ENCODE measurements at regions not wholly inside any gene's neighbourhood (a gene's known extent, or its start where the extent isn't known, plus 50 kb on each side); places are given as distances from the start of the nearest gene placed in this dataset.

DNA sequence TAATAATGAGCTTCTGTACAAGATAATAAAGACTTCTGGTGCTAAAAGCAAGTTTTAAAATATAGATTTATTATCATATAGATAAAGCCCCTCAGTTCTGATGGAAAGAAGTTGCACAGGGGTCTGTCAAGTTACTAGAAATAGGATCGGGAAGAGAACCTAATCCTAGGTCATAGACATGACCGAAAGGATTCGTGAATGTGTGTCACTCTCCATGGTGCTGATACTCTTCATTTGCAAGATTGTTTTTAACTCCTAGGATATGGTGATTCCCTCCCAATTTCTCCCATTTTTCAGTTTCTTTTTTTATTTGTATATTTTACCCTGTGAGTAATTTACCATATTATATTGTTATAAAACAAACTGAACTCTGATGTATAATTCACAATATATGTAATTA lies 58.9 kb upstream of the CTNNA2 start:
- no peak for DNase-seq

DNA sequence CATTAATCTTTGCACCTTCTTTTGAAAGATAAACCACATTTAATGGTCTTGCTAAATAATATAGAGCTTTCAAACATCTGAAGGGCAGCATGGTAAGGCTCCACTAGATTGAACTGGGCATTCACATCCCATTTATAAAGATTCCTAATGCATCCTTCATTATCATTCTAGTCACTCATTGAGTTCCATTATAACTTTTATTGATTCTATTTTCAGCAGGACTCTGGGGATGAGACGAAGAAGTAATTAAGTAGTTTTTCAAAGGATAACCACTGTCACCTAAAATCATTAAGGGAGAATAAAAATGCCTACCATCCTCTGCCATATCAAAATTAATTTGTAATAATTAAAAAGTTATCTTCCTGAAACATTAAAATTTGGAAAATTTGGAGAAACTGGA lies 60.2 kb upstream of the CTNNA2 start:
- no peak for DNase-seq

DNA sequence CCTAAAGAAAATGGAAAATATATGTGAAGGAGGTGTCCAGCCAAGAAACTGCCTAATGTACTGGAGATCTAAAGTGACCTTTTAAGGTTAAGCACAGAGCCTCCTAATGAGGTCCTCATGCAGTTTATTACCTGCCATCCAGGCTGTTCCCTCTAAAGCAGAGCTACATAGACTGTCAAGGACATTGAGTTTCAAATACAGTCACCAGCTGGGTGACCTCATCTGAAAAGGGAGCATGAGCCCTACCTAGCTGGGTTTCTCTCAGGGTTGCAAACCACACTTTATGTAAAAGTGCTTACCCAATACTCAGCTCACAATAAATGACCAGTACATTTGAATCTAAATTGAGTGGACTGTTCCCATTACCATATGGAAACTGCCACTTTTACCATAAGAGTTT lies 65.4 kb upstream of the CTNNA2 start:
- DNase-seq, result no peak

DNA sequence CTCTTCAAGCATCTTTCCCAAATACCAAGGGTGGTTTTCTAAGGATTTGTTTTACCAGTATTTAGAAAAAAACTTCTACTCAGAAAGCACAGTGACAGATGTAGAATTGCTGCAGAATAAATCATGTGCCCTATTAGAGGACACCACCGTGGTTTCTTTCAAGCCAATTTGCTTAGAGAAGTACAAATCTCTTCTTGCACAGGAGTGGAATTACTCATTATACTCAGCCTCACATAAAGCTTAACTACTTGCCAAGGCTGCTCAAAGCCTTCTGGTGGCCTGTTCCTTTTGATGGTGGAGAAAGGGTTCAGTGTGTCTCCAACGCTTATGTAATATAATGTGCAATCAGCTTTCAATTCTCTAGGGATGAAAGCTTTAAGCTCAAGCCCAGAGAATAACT lies 66.5 kb upstream of the CTNNA2 start:
- no peak for DNase-seq

DNA sequence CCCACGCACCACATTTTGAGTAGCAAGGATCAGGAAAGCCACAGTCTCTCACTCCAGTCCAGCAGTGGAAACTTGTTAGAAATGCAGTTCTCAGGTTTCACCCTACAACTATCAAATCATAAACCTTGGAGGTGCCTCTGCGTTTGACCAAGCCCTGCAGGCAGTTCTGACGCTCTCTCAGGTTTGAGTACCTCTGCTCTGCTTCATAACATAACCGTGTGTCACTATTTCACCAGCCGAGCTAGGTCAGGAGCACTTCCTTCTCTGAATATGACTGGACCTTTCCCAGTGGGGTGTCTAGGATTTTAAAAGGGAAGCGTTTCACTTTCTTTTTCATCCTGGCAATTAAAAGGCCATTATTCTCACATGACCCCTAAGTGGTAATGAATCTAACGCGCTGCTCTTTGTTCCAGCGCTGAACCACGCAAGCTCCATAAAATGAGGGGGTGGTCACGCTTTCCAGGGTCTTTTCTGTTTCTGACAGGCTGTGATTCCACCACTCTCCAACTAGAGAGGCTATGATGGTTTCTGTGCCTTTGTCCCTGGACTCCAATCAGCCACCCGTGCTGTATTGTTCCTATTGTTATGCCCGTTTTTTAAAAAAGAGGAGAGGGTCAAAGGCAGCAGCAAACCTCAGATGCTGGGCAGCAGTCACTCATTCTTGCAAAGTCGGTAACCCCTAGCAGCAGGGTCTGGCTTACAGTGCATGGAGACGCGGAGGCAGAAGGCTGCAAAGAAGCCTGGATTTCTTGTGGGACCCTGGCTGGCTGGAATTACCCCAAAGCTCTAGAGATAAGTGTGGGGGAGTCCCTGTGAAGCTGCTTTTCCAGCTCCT lies 75.2 kb upstream of the CTNNA2 start:
- DNase-seq, result no peak

DNA sequence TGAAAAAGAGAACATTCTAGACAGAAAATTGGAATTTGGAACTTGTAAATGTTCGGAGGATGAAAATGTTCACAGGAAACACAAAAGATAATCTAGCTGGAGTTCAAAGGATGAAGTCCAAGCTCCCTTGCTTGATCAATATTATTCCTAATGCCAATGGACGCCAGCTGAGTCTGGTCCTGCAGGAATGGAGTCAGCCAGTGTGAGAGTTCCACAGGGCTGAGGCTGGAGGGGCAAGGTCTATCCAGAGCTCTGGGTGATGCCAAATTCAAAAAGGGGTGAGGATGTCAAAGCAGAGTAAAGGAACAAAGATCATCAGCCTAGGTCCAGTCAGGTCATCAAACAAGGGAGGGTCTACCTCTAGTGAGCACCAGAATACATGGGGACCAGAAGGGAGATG lies 78.5 kb upstream of the CTNNA2 start:
- DNase-seq, result no peak

DNA sequence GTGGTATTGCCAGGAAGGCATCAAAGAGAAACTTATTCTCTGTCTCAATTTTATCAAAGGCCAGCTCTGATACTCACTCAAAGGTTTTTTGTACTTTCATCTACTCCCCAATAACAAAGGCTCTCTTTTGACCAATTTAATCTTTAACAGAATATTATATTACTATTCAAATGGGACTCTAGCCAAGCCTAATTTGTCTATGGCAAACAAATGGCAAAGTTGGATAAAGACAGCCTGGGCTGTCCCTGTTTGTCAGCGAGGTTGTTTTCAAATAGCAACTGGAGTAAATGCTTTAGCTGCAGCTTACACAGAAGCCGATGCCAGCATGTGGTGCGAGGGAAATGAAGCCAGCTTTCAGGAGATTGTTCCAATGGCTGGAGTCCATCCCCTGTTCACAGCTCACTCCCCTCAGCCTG lies 80.1 kb upstream of the CTNNA2 start:
- no peak for DNase-seq

DNA sequence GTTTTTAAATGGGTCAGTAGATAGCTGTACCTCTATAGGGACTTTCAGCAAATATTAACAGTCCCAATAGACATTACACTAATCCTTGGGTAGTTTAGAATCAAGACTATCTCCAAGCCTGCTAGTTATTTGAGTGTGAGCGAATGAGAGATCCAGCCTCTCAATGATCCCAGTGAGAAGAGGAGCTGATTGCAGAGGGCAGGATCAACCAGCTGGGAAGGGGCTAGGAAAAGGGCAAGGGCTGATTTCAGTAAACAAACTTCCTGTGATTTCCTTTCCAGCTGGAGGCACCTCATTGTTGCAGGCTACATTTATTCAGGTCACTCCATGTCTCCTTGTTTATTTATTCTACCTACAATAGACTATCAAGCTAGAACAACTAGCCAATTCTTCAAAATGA lies 84.1 kb upstream of the CTNNA2 start:
- no peak for DNase-seq

DNA sequence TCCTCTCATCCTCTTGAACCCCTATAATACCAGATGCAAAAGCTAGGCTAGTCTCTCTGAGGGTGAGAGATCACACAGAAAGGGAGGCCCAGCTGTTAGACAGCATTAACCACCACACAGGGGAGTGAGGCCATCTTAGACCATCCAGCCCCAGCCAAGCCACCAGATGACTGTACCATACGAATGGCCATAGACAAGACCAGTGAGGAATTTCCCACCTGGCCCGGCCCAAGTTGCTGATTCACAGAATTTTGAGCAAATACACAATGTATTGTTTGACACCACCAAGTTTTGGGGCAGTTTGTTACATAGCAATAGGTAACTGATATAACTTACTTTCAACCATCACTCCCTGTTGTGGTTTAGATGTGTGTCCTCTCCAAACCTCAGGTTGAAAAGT lies 98.2 kb upstream of the CTNNA2 start:
- DNase-seq, result no peak

DNA sequence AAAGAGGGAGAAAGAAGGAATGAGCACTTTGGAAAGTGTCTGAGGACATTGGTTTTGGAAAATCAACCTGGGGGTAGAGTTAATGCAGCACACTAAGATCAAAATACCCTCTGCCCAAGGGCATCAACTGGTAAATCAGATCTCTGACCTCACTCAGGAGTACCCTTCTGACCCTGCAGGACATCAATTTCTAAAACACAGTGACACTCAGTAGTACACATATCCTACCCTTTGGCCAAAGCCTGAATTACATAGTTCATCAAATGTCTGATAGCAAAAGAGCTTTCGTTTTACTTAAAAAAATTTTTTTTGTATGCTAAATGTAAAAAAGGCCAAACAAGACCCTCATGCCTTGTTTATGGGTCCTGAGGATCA lies 118.4 kb upstream of the CTNNA2 start:
- no peak for DNase-seq

DNA sequence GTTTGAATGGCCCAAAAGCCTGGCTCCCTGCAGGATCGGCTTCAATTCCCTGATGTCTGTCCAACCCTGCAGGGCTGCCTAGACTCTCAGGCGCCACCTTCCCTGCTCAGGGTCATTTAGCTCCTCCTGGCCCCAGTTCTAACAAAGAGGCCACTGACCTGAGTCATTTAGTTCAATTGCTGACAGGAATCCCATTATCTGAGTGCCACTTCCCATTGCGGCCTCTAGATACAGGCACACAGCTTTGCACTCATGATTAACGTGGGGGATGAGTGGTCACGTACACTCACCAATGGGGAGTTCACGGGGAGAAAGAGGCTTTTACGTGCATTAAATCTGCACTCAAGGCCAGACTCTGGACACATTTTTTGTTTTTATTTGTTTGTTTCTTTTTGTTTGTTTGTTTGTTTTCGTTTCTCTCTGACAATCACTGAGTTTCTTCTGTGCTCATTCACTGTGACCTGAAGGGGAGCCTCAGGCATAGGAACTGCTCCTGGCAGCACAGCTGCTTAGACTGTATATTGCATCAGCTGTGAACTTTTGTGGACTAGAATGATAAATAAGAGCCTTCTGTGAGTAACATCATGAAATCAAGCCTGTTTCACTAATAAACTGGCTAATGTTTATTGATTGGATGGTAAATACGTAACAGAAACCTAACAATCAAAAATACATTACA lies 118.9 kb upstream of the CTNNA2 start:
- DNase-seq, result no peak

DNA sequence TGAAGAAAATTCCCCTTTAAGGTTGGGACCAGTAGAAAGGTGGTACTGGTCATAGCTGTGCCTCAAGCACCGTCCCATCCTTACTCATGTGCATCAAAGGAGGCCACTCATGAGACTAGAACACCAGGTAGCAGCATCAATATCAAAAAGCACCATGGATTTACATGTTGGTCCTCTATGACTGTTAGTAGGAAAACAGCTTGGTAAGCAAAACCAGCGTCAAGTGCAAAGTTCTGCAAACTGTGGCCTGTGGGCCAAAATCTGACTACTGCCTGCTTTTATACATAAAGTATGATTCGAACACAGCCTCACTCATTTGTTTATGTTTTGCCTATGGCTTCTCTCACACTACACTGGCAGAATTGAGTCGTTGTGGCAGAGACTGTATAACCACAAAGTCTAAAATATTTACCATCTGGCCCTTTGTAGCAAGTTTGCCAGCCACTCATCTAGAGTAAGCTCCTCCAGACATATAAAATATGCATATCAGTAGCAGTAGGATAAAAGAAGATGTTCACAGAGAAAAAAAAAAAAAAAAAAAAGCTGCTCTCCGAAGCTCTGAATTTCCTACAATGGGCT lies 119.7 kb upstream of the CTNNA2 start:
- no peak for DNase-seq

DNA sequence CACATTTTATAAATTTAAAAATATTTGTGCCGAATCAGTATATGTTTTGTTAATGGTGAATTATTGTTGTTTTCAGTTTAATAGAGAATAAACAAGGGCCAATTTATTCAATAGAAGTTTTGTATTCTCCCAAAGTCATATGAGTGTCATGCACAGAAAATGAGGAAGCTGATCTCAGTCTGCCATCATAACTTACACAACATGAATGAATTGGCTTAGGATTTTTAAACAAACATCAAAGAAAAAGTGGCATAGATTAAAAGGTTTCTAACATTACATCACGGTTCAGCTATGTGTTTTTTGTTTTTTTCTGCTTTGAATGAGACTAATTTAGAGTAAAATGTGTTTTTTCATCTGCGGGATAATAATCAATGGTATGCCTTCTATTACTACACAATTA lies 123.4 kb upstream of the CTNNA2 start:
- DNase-seq, result no peak

DNA sequence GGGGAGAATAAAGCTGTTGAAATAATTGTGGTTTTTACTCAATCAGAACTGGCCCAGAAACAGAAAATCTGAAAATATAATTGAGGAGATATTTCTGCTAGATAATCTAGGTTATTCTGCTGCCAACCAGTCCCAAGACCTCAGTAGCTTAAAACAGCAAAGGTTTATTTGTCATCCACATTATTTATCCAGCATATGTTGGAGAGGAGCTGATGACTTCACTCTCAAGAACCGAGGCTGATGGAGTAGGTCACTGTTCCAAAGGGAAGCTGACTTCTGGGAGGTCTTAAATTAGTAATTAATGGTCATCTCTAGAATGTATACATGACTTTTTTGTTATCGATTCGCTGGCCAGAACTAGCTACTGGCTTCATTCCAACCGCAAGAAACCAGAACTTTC lies 124.8 kb upstream of the CTNNA2 start:
- DNase-seq, result no peak

DNA sequence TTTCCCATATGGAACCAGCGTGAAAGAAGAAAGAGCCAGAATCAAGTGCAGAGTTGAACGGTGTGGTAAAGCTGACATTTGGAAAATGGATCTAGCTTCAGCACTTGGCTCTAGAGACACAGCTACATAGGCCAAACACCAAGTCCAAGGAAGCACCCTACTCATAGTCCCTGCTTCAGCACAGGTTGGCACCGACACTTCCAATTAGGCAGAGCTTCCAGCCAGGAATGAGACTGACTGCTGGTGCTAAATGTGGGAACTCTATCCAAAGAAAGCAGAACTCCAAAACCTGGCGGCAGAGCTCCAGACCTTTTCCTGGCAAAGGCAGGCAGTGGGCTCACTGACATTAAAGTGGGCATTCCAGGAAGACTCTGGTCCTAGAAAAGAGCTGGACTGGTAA lies 125.4 kb upstream of the CTNNA2 start:
- DNase-seq, result no peak

DNA sequence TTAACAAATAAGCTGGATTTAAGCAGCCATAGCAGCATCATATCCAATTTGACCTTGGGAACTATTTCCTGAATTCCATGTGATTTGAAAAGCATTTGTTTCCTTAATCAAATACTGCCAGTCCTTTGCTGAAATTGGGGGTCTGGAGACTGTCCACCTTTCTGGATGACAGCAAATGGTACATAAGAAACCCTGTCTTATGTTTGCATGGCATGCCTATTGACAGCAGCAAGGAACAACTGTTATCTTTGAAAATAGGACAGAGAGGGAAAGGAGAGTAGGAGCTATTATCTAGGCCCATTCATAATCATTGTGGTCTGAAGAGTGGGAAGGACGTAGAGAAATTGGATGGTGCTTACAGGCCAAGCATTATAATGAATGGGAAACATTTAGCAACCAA lies 129.2 kb upstream of the CTNNA2 start:
- no peak for DNase-seq

DNA sequence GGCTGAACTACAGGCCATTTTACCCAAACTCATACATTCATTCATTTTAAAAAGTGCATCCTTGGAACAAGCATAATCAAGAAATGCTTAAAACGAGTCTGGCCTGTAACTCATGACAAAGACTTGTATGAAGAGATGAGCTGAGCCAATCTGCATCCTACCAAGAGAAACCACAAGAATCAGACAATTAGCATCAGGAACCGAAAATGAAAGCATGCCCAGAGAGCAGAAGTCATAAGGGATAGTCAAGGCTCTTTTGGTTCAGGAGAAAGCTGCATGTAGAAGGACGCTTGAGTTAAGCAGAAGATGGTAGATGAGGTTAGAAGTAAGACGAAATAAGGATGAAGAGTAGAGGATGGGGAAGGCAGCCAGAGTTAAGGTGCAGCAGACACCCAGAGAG lies 137.0 kb upstream of the CTNNA2 start:
- DNase-seq, result no peak

DNA sequence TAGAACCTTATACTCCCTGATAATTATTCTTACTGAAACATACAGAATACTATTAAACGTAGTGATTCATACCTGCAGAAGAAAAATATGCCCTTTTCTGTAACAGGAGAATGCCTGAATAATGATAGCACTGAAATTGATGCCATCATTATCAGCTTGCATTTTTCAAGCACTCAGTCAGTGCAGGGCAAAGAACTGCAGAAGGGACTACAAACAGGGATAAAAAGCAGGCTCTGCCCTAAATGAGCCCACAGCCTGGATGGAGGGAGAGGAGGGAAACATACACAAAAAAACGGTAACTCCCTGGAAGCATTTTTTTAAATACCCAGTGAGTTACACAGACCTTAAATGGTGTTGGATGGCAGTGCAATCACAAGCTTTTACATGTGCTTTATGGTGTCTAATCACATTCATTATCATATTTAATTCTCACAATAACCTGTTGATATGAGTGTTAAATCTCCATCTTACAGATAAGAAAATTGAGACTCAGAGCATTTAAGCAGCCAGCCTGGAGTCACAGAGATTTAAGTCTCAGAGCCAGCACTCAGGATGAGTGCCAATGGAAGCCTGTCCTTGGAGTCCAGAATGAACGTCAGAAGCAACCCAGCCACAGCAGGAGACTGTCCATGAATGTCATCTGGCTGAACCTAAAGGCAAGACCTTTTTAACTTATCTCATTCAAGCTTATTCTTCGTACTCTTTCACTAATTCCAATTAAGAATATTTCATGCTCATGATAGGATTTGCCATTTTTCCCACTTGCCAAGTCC lies 139.3 kb upstream of the CTNNA2 start:
- DNase-seq, result no peak

DNA sequence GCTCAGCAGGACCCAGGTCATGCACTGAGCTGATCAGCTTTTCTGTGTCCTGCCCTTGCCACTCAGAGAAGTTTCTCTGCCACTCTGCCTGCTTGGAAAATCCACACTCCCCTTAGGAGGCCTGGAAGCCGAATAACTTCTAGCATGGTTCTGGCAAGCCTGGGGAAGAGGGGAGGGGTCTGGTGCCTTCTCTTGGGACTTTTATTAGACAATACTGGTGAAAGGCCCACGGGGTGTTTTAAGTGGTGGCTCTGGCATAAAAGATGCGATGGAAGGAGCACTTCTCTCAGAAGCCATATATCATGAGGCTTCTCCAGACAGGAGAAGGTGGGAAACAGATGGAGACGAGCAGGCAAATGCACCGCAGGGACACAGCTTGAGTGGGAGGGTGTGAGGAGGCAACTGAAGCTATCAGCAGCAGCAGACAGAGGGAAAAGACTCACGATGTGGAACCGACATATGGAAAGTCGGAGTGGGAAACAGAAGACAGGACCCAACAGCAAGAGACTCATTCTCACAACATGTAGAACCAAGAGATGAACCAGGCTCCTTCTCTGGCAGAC lies 141.8 kb upstream of the CTNNA2 start:
- no peak for DNase-seq

DNA sequence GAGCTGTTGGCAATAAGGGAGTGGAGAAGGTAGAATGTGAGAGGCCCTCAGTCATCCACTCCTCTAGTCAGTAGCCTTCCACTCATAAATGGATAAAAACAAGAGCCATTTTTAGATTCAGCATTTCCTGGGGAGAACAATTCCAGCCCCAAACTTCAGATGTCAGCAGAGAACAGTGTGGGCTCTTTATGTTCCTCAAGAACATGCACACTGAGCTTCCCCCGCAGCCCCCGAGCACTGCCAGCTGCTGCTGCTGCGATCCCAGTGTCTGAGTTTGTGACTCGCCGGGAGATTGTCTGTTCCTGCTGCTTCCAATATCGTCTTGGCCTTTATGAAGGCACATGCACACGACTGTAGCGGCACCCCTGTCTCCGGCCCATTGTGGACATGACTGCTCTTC lies 143.7 kb upstream of the CTNNA2 start:
- no peak for DNase-seq

DNA sequence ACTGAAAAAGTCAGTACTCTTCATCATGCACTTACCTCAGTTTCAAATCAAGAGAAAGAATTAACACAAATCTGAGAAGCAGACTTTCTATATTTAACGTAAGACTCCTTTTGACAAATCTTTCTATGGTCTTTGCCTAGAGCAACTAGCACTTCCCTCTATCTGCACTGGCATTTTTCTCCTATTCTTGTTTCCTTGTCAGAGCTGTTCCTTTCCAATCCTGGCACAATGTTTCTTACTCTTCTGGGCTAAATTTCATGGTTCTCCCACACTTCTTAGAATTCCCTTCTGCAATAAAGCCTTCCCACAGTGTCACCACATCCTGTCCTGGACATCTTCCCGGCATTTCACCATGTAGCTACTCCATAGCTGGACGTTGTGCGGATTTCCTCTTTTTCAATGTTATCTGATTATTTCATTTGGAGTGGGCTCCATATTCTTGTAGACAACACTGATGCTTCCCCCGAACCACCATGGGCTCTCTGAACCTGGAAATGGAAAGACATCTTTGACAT lies 144.7 kb upstream of the CTNNA2 start:
- no peak for DNase-seq

DNA sequence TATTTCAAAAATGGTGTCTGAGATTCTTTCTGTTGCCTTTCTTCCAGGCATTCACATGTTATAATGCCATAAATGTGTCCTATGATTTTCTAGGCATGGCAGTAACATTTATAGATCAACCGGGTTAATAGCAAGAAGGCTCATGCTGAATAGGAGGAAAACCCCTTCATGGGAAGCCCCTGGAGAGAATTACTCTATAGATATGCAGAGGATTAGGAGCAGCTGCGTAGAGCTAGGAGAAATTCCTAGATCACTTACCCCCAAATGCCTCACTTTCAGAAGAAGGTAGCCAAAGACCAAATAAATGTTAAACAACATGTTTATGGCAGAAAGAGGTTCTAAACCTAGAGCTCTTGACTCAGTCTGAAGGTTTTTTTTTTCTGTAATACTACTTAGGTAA lies 153.4 kb upstream of the CTNNA2 start:
- DNase-seq, result no peak

DNA sequence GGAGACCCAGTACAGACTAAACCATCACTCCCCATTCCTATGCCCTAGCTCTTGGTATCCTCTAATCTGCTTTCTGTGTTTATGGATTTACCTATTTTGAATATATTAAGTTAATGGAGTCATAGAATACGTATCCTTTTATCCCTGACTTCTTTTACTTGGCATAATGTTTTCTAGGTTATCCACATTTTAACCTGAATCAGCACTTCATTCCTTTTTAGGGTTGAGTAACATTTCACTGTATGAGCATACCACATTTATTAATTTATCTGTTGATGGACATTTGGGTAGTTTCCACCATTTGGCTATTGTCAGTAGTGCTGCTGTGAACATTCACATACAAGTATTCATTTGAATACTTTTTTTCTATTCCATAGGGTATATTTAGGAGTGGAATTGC lies 157.3 kb upstream of the CTNNA2 start:
- no peak for DNase-seq
